ENCODE measurements at regions not wholly inside any gene's neighbourhood (a gene's known extent, or its start where the extent isn't known, plus 50 kb on each side); places are given as distances from the start of the nearest gene placed in this dataset.

GRCh38 chr6:24987446-24988115 lies 51.8 kb upstream of the RIPOR2 start:
- DNase-seq: no peak

- no peak for DNase-seq
These were observed 52.8 kb upstream of the RIPOR2 start for GRCh38 chr6:24988562-24988961.

- DNase-seq: no peak
These were observed 54.6 kb upstream of the RIPOR2 start for GRCh38 chr6:24990236-24990845.

- DNase-seq: no peak
These were observed 55.4 kb upstream of the RIPOR2 start for GRCh38 chr6:24990944-24991809.

- DNase-seq: peak; percentile 50
These were observed 56.2 kb upstream of the RIPOR2 start for GRCh38 chr6:24991810-24992467.

GRCh38 chr6:24994812-24995211 lies 59.1 kb upstream of the RIPOR2 start:
- DNase-seq: no peak

GRCh38 chr6:24995270-24995669 lies 59.5 kb upstream of the RIPOR2 start:
- DNase-seq: no peak

- no peak for DNase-seq
These were observed 60.6 kb upstream of the RIPOR2 start for GRCh38 chr6:24996269-24996836.

- DNase-seq: no peak
These were observed 61.5 kb upstream of the RIPOR2 start for GRCh38 chr6:24997231-24997630.

GRCh38 chr6:24997905-24998304 lies 62.1 kb upstream of the RIPOR2 start:
- DNase-seq: no peak

GRCh38 chr6:25002326-25003091 lies 66.7 kb upstream of the RIPOR2 start:
- DNase-seq: no peak

- DNase-seq: no peak
These were observed 68.6 kb upstream of the RIPOR2 start for GRCh38 chr6:25004357-25004756.

- no peak for DNase-seq
These were observed 69.2 kb upstream of the RIPOR2 start for GRCh38 chr6:25005010-25005409.

GRCh38 chr6:25006075-25006474 lies 70.3 kb upstream of the RIPOR2 start:
- DNase-seq: no peak

- no peak for DNase-seq
These were observed 70.8 kb upstream of the RIPOR2 start for GRCh38 chr6:25006565-25007001.

- no peak for DNase-seq
These were observed 71.5 kb upstream of the RIPOR2 start for GRCh38 chr6:25007269-25007699.

GRCh38 chr6:25008707-25009392 lies 73.1 kb upstream of the RIPOR2 start:
- no peak for DNase-seq

- no peak for DNase-seq
These were observed 73.6 kb upstream of the RIPOR2 start for GRCh38 chr6:25009393-25009710.

GRCh38 chr6:25010176-25010575 lies 74.4 kb upstream of the RIPOR2 start:
- no peak for DNase-seq

GRCh38 chr6:25010902-25011625 lies 75.3 kb upstream of the RIPOR2 start:
- no peak for DNase-seq

GRCh38 chr6:25012657-25013056 lies 76.9 kb upstream of the RIPOR2 start:
- no peak for DNase-seq
